COLO668 (cell line): ENCODE measurements at regions not wholly inside any gene's neighbourhood (a gene's known extent, or its start where the extent isn't known, plus 50 kb on each side); places are given as distances from the start of the nearest gene placed in this dataset.

Experiments used
- DNase-seq: peaks from one replicate; lab custom pipeline; 2025; ENCODE audit not compliant: unreplicated experiment; lab: John Stamatoyannopoulos, UW

- DNase-seq: no peak
Observed at GRCh38 chr10:110432814-110433565, 64.7 kb upstream of the DUSP5 start.

GRCh38 chr10:110433740-110434139 is 64.0 kb upstream of the DUSP5 start:
- no peak for DNase-seq

GRCh38 chr10:110434489-110435096 is 63.1 kb upstream of the DUSP5 start:
- DNase-seq: no peak

- no peak for DNase-seq
Observed at GRCh38 chr10:110436554-110437350, 61.0 kb upstream of the DUSP5 start.

GRCh38 chr10:110437351-110437605 is 60.4 kb upstream of the DUSP5 start:
- no peak for DNase-seq

- no peak for DNase-seq
Observed at GRCh38 chr10:110437761-110438341, 59.9 kb upstream of the DUSP5 start.

- no peak for DNase-seq
Observed at GRCh38 chr10:110442746-110443145, 55.0 kb upstream of the DUSP5 start.

GRCh38 chr10:110443239-110444003 is 54.3 kb upstream of the DUSP5 start:
- DNase-seq: no peak

GRCh38 chr10:110444004-110444337 is 53.7 kb upstream of the DUSP5 start:
- no peak for DNase-seq

- no peak for DNase-seq
Observed at GRCh38 chr10:110445871-110446270, 51.8 kb upstream of the DUSP5 start.

GRCh38 chr10:110446277-110446676 is 51.4 kb upstream of the DUSP5 start:
- no peak for DNase-seq

GRCh38 chr10:110446954-110447608 is 50.6 kb upstream of the DUSP5 start:
- no peak for DNase-seq

GRCh38 chr10:110447886-110448285 is 49.8 kb upstream of the DUSP5 start:
- no peak for DNase-seq
